Dendritic cell treated with granulocyte-macrophage colony-stimulating factor and Interleukin-4, amounts not matched to agents 40 ng/mL and 50 ng/mL, for 4 days (primary cell): ENCODE measurements at regions not wholly inside any gene's neighbourhood (a gene's known extent, or its start where the extent isn't known, plus 50 kb on each side); places are given as distances from the start of the nearest gene placed in this dataset.

ENCODE experiments used
- H3K27ac Mint-ChIP-seq: one replicate; pipeline ENCODE4 v1.8.0; 2022; ENCODE audit warnings: mild to moderate bottlenecking, mixed read lengths
- H3K27me3 Mint-ChIP-seq: one replicate; pipeline ENCODE4 v1.8.0; 2022; ENCODE audit warnings: mild to moderate bottlenecking, mixed read lengths
- H3K36me3 Mint-ChIP-seq: one replicate; pipeline ENCODE4 v1.8.0; 2022; ENCODE audit warnings: low read depth, mixed read lengths
- H3K4me1 Mint-ChIP-seq: one replicate; pipeline ENCODE4 v1.8.0; 2022; ENCODE audit warnings: low read depth, mixed read lengths
- H3K4me3 Mint-ChIP-seq: one replicate; pipeline ENCODE4 v1.8.0; 2022; ENCODE audit warnings: mild to moderate bottlenecking, moderate library complexity, mixed read lengths
- H3K9me3 Mint-ChIP-seq: one replicate; pipeline ENCODE4 v1.8.0; 2022; ENCODE audit warnings: mixed read lengths
- intact Hi-C: fragments of 100-400 bp; cut with micrococcal nuclease; formaldehyde crosslinking; loops from one replicate; pipeline ENCODE4 v1.15.0; 2022

- H3K27me3 Mint-ChIP-seq, result no peaks in the 10 kb centered on the region
- intact Hi-C loops, result no loop called here
- H3K9me3 Mint-ChIP-seq, result peaks cover 14% of the 10 kb centered on the region
- no peaks in the 10 kb centered on the region for H3K4me1 Mint-ChIP-seq
- no peaks in the 10 kb centered on the region for H3K36me3 Mint-ChIP-seq
- H3K27ac Mint-ChIP-seq, result no peak overlapping the region
- H3K4me3 Mint-ChIP-seq, result no peak overlapping the region
Measured at GRCh38 chr11:98572941-98573340, 447.8 kb upstream of the CNTN5 start.

GRCh38 chr11:98587884-98588283 lies 432.9 kb upstream of the CNTN5 start:
- intact Hi-C loops, result no loop called here
- H3K27me3 Mint-ChIP-seq, result no peaks in the 10 kb centered on the region
- no peaks in the 10 kb centered on the region for H3K4me1 Mint-ChIP-seq
- H3K27ac Mint-ChIP-seq, result no peak overlapping the region
- peaks cover 21% of the 10 kb centered on the region for H3K9me3 Mint-ChIP-seq
- H3K4me3 Mint-ChIP-seq, result no peak overlapping the region
- H3K36me3 Mint-ChIP-seq, result no peaks in the 10 kb centered on the region

- no peaks in the 10 kb centered on the region for H3K36me3 Mint-ChIP-seq
Measured at GRCh38 chr11:98589967-98590366, 430.8 kb upstream of the CNTN5 start.

GRCh38 chr11:98600103-98600502 lies 420.6 kb upstream of the CNTN5 start:
- Mint-ChIP-seq H3K27me3 (no peaks in the 10 kb centered on the region), H3K36me3 (no peaks in the 10 kb centered on the region), H3K4me1 (no peaks in the 10 kb centered on the region), H3K4me3 (no peak overlapping the region), H3K27ac (no peak overlapping the region), H3K9me3 (peaks cover 9% of the 10 kb centered on the region)
- intact Hi-C loops, result no loop called here

More at GRCh38 chr11:98589967-98590366, 430.8 kb upstream of the CNTN5 start:
- Mint-ChIP-seq H3K27me3 (no peaks in the 10 kb centered on the region), H3K4me1 (no peaks in the 10 kb centered on the region), H3K27ac (no peak overlapping the region), H3K9me3 (peaks cover 20% of the 10 kb centered on the region), H3K4me3 (no peak overlapping the region)
- intact Hi-C loops, result no loop called here

GRCh38 chr11:98600786-98601773 lies 419.7 kb upstream of the CNTN5 start:
- Mint-ChIP-seq H3K4me1 (no peaks in the 10 kb centered on the region), H3K27me3 (no peaks in the 10 kb centered on the region), H3K9me3 (peaks cover 9% of the 10 kb centered on the region), H3K36me3 (no peaks in the 10 kb centered on the region), H3K27ac (no peak overlapping the region), H3K4me3 (no peak overlapping the region)
- intact Hi-C loops, result no loop called here

- intact Hi-C loops, result no loop called here
- H3K27me3 Mint-ChIP-seq, result no peaks in the 10 kb centered on the region
- no peaks in the 10 kb centered on the region for H3K4me1 Mint-ChIP-seq
- H3K9me3 Mint-ChIP-seq, result peaks cover 43% of the 10 kb centered on the region
- no peak overlapping the region for H3K4me3 Mint-ChIP-seq
- no peak overlapping the region for H3K27ac Mint-ChIP-seq
- H3K36me3 Mint-ChIP-seq, result no peaks in the 10 kb centered on the region
Measured at GRCh38 chr11:98616098-98616655, 404.6 kb upstream of the CNTN5 start.

GRCh38 chr11:98621767-98622166 lies 399.0 kb upstream of the CNTN5 start:
- Mint-ChIP-seq H3K4me1 (no peaks in the 10 kb centered on the region), H3K36me3 (no peaks in the 10 kb centered on the region), H3K27me3 (no peaks in the 10 kb centered on the region), H3K9me3 (peaks cover 62% of the 10 kb centered on the region), H3K4me3 (no peak overlapping the region), H3K27ac (no peak overlapping the region)
- intact Hi-C loops, result no loop called here

- no peak overlapping the region for H3K4me3 Mint-ChIP-seq
- H3K27me3 Mint-ChIP-seq, result no peaks in the 10 kb centered on the region
- peaks cover 49% of the 10 kb centered on the region for H3K9me3 Mint-ChIP-seq
- intact Hi-C loops, result no loop called here
- no peaks in the 10 kb centered on the region for H3K4me1 Mint-ChIP-seq
- no peak overlapping the region for H3K27ac Mint-ChIP-seq
- no peaks in the 10 kb centered on the region for H3K36me3 Mint-ChIP-seq
Measured at GRCh38 chr11:98625526-98625925, 395.2 kb upstream of the CNTN5 start.

- Mint-ChIP-seq H3K9me3 (peaks cover 27% of the 10 kb centered on the region), H3K36me3 (no peaks in the 10 kb centered on the region), H3K27ac (no peak overlapping the region), H3K4me1 (no peaks in the 10 kb centered on the region), H3K27me3 (no peaks in the 10 kb centered on the region), H3K4me3 (no peak overlapping the region)
- intact Hi-C loops, result no loop called here
Measured at GRCh38 chr11:98630736-98631135, 390.0 kb upstream of the CNTN5 start.

GRCh38 chr11:98657711-98658110 lies 363.0 kb upstream of the CNTN5 start:
- H3K4me1 Mint-ChIP-seq, result no peaks in the 10 kb centered on the region
- H3K27me3 Mint-ChIP-seq, result no peaks in the 10 kb centered on the region
- no peak overlapping the region for H3K27ac Mint-ChIP-seq
- peaks cover 20% of the 10 kb centered on the region for H3K9me3 Mint-ChIP-seq
- intact Hi-C loops, result no loop called here
- no peaks in the 10 kb centered on the region for H3K36me3 Mint-ChIP-seq
- no peak overlapping the region for H3K4me3 Mint-ChIP-seq

- H3K27ac Mint-ChIP-seq, result no peak overlapping the region
- H3K36me3 Mint-ChIP-seq, result no peaks in the 10 kb centered on the region
- no peaks in the 10 kb centered on the region for H3K4me1 Mint-ChIP-seq
- no peaks in the 10 kb centered on the region for H3K27me3 Mint-ChIP-seq
- H3K4me3 Mint-ChIP-seq, result no peak overlapping the region
- intact Hi-C loops, result no loop called here
- peaks cover 16% of the 10 kb centered on the region for H3K9me3 Mint-ChIP-seq
Measured at GRCh38 chr11:98659431-98659830, 361.3 kb upstream of the CNTN5 start.

- no peaks in the 10 kb centered on the region for H3K27me3 Mint-ChIP-seq
- no peak overlapping the region for H3K27ac Mint-ChIP-seq
Measured at GRCh38 chr11:98674390-98674789, 346.4 kb upstream of the CNTN5 start.

GRCh38 chr11:98679673-98680072 lies 341.1 kb upstream of the CNTN5 start:
- Mint-ChIP-seq H3K4me1 (no peaks in the 10 kb centered on the region), H3K27ac (no peak overlapping the region), H3K36me3 (no peaks in the 10 kb centered on the region), H3K4me3 (no peak overlapping the region), H3K27me3 (no peaks in the 10 kb centered on the region), H3K9me3 (peaks cover 74% of the 10 kb centered on the region)
- intact Hi-C loops, result no loop called here

More at GRCh38 chr11:98674390-98674789, 346.4 kb upstream of the CNTN5 start:
- Mint-ChIP-seq H3K4me1 (no peaks in the 10 kb centered on the region), H3K4me3 (no peak overlapping the region), H3K36me3 (no peaks in the 10 kb centered on the region), H3K9me3 (peaks cover 43% of the 10 kb centered on the region)
- intact Hi-C loops, result no loop called here

- no peaks in the 10 kb centered on the region for H3K4me1 Mint-ChIP-seq
- peaks cover 14% of the 10 kb centered on the region for H3K9me3 Mint-ChIP-seq
- intact Hi-C loops, result no loop called here
- H3K27ac Mint-ChIP-seq, result no peak overlapping the region
- H3K27me3 Mint-ChIP-seq, result no peaks in the 10 kb centered on the region
- H3K36me3 Mint-ChIP-seq, result no peaks in the 10 kb centered on the region
- H3K4me3 Mint-ChIP-seq, result no peak overlapping the region
Measured at GRCh38 chr11:98701541-98701940, 319.2 kb upstream of the CNTN5 start.
